GM18861 (cell line): ENCODE measurements at regions not wholly inside any gene's neighbourhood (a gene's known extent, or its start where the extent isn't known, plus 50 kb on each side); places are given as distances from the start of the nearest gene placed in this dataset.

Source experiments
- ATAC-seq: cut with Tn5 transposase; IDR thresholded peaks from one replicate; pipeline ENCODE4 v1.9.1; 2021; ENCODE audit not compliant: unreplicated experiment

- no peak for ATAC-seq
Observed at GRCh38 chr17:14510136-14510535, 209.3 kb downstream of the HS3ST3B1 start.

- ATAC-seq = no peak
Observed at GRCh38 chr17:14508156-14508555, 207.3 kb downstream of the HS3ST3B1 start.

DNA sequence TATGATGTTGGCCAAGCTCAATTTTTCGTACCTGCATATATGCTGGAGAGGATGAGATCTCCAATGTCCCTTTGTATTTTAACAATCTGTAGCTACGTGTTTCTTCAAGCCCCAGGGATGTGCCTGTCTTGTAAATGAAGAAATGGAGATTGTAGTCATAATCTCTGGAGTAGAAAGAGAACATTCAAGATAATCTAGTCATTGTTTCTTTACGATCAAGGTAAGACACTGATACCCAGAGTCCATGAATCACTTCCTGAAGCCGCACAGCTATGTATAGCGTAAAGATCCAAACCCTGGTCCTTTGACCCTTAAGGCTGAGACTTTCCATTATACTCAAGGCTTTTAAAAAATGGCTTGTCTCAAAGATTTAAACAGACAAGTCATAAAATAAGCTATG is 205.5 kb downstream of the HS3ST3B1 start:
- no peak for ATAC-seq

DNA sequence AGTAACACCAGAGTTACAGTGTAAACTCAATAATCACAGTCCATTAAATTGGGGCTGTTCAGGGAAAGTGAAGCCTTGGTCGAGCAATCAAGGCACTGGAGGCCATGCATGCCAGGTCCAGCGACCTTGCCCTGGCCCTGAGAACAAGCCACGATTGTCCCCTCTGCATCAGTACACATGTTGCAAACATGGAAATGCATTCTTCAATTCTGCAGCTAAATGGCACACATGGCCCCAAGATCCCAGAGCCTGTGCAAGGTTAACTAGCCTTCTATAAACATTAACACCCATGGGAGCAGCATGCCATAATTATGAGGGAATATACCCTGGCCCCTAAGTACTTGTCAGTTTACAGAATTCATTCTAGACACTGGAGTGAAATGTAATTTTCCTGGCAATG is 204.7 kb downstream of the HS3ST3B1 start:
- ATAC-seq = no peak

DNA sequence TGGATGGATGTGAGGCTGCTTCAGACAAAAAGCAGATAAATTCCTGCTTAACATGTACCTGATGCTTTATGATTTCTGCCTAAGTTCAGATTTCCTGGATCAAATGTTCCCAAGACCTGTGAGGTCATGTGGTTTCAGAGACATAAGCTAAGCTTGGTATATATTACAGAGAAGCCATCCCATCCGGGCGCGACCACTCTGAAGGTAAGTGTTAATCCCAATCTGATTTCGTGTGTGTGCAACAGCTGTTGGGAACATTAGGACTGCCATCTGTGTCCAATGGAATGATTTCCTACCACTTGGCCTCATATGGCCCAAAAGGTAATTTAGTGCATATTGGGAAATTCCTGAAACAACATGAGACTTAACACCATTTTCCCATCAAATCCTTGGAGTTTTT is 199.1 kb downstream of the HS3ST3B1 start:
- no peak for ATAC-seq

GRCh38 chr17:14498812-14499211 is 197.9 kb downstream of the HS3ST3B1 start:
- ATAC-seq = no peak

DNA sequence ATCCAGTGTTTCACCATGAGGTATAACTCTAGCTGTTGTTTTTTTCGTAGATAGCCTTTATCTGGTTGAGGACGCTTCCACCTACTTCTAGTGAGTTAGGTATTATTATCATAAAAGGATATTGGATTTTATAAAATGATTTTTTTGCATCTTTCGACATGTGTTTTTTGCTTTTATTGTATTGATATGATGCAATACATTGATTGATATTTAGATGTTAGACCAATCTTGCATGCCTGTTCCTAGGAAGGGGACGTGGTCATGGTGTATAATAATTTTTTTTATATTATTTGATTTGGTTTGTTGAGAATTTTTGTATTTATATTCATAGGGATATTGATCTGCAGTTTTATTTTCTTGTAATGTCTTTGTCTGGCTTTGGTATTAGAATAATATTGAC is 193.3 kb downstream of the HS3ST3B1 start:
- no peak for ATAC-seq

DNA sequence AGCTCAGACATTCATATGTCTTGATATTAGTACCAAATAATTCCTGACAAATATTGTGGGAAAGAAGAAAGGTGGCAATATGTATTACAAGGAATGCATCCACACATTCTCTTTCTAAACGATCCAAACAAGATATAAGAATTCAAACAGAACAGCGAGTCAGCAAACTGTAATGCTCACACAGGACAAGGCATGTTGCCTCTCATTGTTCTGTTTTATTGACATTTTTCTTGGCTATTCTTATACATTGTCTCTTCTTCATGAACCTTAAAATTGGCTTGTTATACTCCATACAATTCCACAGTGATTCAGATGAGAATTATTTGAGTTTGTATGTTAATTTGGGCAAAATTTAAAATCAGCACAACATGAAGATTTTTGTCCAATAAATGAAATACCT is 189.1 kb downstream of the HS3ST3B1 start:
- ATAC-seq = no peak

GRCh38 chr17:14488958-14489550 is 188.2 kb downstream of the HS3ST3B1 start:
- ATAC-seq = no peak

GRCh38 chr17:14487068-14487467 is 186.2 kb downstream of the HS3ST3B1 start:
- ATAC-seq = no peak

GRCh38 chr17:14482715-14483114 is 181.8 kb downstream of the HS3ST3B1 start:
- no peak for ATAC-seq

GRCh38 chr17:14481664-14482063 is 180.8 kb downstream of the HS3ST3B1 start:
- no peak for ATAC-seq

DNA sequence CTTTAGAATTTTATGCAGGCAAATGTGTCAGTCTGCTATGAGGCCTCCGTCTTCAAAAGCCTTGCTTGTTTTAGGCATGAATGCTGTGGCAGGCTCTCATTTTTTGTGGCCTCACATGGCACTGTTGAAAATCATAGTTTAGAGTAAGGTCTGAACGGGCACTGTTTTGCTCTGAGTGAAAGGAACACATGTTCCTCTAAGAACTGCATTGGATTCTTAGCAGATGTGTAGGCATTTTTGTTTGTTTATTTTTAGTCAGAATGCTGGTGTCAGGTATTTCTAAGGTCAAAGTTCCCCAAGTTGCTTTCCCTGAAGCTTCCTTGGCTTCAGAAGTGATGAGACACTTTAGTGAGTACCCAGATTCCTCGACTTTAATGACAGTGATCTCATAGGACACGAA is 173.7 kb downstream of the HS3ST3B1 start:
- no peak for ATAC-seq

- no peak for ATAC-seq
Observed at GRCh38 chr17:14471052-14471451, 170.2 kb downstream of the HS3ST3B1 start.

DNA sequence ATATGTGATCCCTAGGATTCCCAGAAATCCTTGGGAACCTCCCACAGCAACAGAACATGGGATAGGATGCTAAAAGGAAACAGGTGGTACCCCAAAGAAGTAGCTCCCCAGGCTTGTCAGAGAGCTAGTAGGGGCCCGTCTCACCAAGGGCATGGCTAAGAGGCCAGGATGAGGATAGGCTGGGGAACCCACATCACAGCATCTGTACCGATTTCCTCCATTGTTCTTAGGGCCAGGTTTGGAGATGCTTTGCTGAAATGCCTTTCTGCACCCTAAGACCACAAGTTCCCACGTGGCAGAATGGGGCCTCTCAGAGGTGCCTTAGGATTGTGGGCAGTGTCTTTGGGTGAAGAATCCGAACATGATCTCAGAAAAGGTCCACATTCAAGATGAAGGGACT is 169.5 kb downstream of the HS3ST3B1 start:
- no peak for ATAC-seq

- ATAC-seq = no peak
Observed at GRCh38 chr17:14469971-14470370, 169.1 kb downstream of the HS3ST3B1 start.

DNA sequence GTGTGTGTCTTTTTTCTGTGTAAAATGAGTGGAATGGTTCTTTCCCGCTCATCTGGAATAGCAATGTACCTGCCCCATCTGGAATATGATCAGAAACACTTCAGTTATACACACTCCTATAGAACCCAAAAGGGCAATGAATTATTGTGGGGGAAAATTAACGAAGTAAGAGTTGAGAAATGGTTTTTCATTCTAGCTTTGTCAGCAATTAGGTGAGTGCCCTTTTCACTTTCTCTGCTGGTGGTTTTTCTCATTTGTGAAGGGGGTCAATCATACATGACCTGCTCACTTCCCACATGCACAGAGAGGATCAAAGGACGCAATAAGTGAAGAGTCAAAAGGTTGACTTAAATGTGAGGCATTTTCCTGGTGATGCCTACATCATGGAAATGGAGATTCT is 168.0 kb downstream of the HS3ST3B1 start:
- no peak for ATAC-seq

- no peak for ATAC-seq
Observed at GRCh38 chr17:14461227-14461548, 160.3 kb downstream of the HS3ST3B1 start.

- no peak for ATAC-seq
Observed at GRCh38 chr17:14460516-14461226, 159.8 kb downstream of the HS3ST3B1 start.

GRCh38 chr17:14459955-14460354 is 159.1 kb downstream of the HS3ST3B1 start:
- ATAC-seq = no peak

- ATAC-seq = no peak
Observed at GRCh38 chr17:14458724-14459123, 157.8 kb downstream of the HS3ST3B1 start.

- no peak for ATAC-seq
Observed at GRCh38 chr17:14454746-14455145, 153.9 kb downstream of the HS3ST3B1 start.

DNA sequence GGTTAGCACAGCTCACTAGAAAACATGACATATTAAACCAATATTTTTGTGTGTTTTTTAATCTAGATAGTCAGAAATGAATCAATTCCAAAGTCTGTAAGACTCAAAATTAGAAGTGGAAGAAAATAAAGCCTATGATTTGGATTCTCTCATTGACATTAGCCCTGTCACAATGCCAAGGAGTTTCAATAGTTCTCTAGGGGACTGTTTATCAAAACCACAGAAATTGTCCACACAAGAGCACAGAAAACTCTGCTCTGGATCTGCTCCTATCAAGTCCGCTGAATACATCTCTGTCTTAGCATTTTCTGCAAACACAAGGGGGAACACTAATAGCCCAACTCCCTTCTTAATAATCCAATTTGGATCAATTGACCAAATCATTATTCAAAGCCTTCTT is 152.0 kb downstream of the HS3ST3B1 start:
- ATAC-seq = no peak
